NT2/D1 (cell line): ENCODE measurements at regions not wholly inside any gene's neighbourhood (a gene's known extent, or its start where the extent isn't known, plus 50 kb on each side); places are given as distances from the start of the nearest gene placed in this dataset.

ENCODE experiments used
- DNase-seq: peaks from one replicate; pipeline ENCODE4 v3.0.0-alpha.2; 2011; ENCODE audit warnings: low read depth, low spot score
- H3K27me3 ChIP-seq: 2 replicates; pipeline ENCODE4 v1.6.0; 2011; ENCODE audit warnings: mild to moderate bottlenecking; ENCODE audit not compliant: insufficient read length, insufficient read depth
- H3K36me3 ChIP-seq: 2 replicates; pipeline ENCODE4 v1.6.1; 2011; ENCODE audit warnings: mild to moderate bottlenecking, low read length, mixed read lengths; ENCODE audit not compliant: insufficient read depth, insufficient read length
- H3K4me1 ChIP-seq: 2 replicates; pipeline ENCODE4 v1.5.1; 2011; ENCODE audit not compliant: insufficient read depth, insufficient read length
- H3K4me3 ChIP-seq: 2 replicates; pipeline ENCODE4 v1.5.1; 2011; ENCODE audit warnings: low read depth; ENCODE audit not compliant: insufficient read length
- H3K9ac ChIP-seq: 2 replicates; pipeline ENCODE4 v1.6.0; 2011; ENCODE audit warnings: low read depth; ENCODE audit not compliant: insufficient read length
- H3K9me3 ChIP-seq: 2 replicates; pipeline ENCODE4 v1.5.1; 2011; ENCODE audit warnings: mild to moderate bottlenecking, low read length; ENCODE audit not compliant: insufficient read depth
- SUZ12 ChIP-seq: IDR thresholded peaks from 2 replicates; pipeline ENCODE4 v1.6.1; 2011; ENCODE audit not compliant: insufficient read length, insufficient read depth; ENCODE audit errors: extremely low read depth
- YY1 ChIP-seq: IDR thresholded peaks from 2 replicates; pipeline ENCODE4 v1.6.1; 2011; ENCODE audit not compliant: insufficient read length, insufficient read depth
- ZNF274 ChIP-seq: IDR thresholded peaks from 2 replicates; pipeline ENCODE4 v1.6.1; 2011; ENCODE audit warnings: mild to moderate bottlenecking, low read depth, low read length

- no peak for DNase-seq
- H3K9ac ChIP-seq: no peak overlapping the region
- H3K4me3 ChIP-seq: no peak overlapping the region
- H3K9me3 ChIP-seq: no peaks in the 10 kb centered on the region
- no peaks in the 10 kb centered on the region for H3K36me3 ChIP-seq
- no peaks in the 10 kb centered on the region for H3K27me3 ChIP-seq
- no peaks in the 10 kb centered on the region for H3K4me1 ChIP-seq
- no peak for TF ChIP-seq YY1
- TF ChIP-seq SUZ12: no peak
- TF ChIP-seq ZNF274: no peak
Observed at GRCh38 chr2:51881673-51882072, 849.7 kb upstream of the NRXN1 start.

DNA sequence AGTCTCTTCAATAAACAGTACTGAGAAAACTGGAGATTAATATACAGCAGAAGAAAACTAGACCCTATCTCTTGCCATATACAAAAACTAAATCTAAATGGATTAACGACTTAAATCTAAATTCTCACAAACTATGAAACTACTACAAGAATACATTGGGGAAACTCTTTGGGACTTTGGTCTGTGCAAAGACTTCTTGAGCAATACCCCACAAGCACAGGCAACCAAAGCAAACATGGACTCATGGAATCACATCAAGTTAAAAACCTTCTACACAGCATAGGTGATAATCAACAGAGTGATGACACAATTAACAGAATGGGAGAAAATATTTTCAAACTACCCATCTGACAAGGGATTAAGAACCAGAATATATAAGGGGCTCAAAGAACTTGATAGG is 848.2 kb upstream of the NRXN1 start:
- Histone ChIP-seq H3K4me1 (no peaks in the 10 kb centered on the region), H3K9me3 (no peaks in the 10 kb centered on the region), H3K36me3 (no peaks in the 10 kb centered on the region), H3K27me3 (no peaks in the 10 kb centered on the region), H3K9ac (no peak overlapping the region), H3K4me3 (no peak overlapping the region)
- no peak for DNase-seq
- TF ChIP-seq SUZ12: no peak
- no peak for TF ChIP-seq ZNF274
- TF ChIP-seq YY1: no peak

DNA sequence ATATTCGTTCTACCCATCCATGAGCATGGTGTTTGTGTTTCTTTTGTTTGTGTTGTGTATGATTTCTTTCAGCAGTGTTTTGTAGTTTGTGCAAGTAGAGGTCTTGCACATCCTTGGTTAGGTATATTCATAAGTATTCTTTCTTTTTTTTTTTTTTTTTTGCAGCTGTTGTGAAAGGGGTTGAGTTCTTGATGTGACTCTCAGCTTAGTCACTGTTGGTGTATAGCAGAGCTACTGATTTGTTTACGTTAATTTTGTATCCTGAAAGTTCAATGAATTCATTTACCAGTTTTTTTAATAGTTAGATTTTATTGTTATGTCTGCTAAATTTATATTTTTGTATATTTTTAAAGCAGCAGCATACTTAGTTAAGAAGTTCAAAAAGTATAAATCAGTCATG is 834.4 kb upstream of the NRXN1 start:
- Histone ChIP-seq H3K9ac (no peak overlapping the region), H3K36me3 (no peaks in the 10 kb centered on the region), H3K27me3 (no peaks in the 10 kb centered on the region), H3K4me3 (no peak overlapping the region), H3K9me3 (no peaks in the 10 kb centered on the region), H3K4me1 (no peaks in the 10 kb centered on the region)
- TF ChIP-seq YY1: no peak
- no peak for TF ChIP-seq ZNF274
- no peak for TF ChIP-seq SUZ12
- no peak for DNase-seq

- Histone ChIP-seq H3K36me3 (no peaks in the 10 kb centered on the region), H3K9me3 (no peaks in the 10 kb centered on the region), H3K27me3 (no peaks in the 10 kb centered on the region), H3K4me3 (no peak overlapping the region), H3K9ac (no peak overlapping the region), H3K4me1 (no peaks in the 10 kb centered on the region)
- TF ChIP-seq ZNF274 (no peak), YY1 (no peak), SUZ12 (no peak)
- no peak for DNase-seq
Observed at GRCh38 chr2:51859260-51859659, 827.3 kb upstream of the NRXN1 start.

GRCh38 chr2:51855683-51856082 is 823.8 kb upstream of the NRXN1 start:
- H3K4me1 ChIP-seq: no peaks in the 10 kb centered on the region
- no peaks in the 10 kb centered on the region for H3K27me3 ChIP-seq
- no peak overlapping the region for H3K4me3 ChIP-seq
- no peak overlapping the region for H3K9ac ChIP-seq
- no peak for DNase-seq
- no peak for TF ChIP-seq SUZ12
- TF ChIP-seq YY1: no peak
- TF ChIP-seq ZNF274: no peak
- H3K36me3 ChIP-seq: no peaks in the 10 kb centered on the region
- H3K9me3 ChIP-seq: no peaks in the 10 kb centered on the region

DNA sequence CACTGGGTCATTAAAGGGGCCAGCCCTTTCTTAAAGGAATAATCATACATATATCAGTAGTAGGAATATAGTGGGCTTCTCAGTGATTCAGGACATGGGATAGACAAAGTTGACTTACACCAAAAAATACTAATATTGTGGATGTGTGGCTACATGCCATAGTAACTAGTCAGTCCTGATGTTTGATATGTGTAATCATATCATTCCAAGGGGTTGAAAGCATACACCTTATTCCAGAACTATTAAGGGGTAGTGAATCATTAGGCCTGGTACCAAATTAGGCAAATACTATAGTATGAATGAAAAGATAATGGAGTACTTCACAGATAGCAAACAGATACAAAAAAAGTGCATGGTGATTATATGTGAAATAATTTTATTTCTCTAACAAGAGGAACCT is 814.9 kb upstream of the NRXN1 start:
- TF ChIP-seq YY1 (no peak), ZNF274 (no peak), SUZ12 (no peak)
- H3K27me3 ChIP-seq: no peaks in the 10 kb centered on the region
- H3K9ac ChIP-seq: no peak overlapping the region
- no peaks in the 10 kb centered on the region for H3K9me3 ChIP-seq
- DNase-seq: no peak
- H3K36me3 ChIP-seq: no peaks in the 10 kb centered on the region
- H3K4me1 ChIP-seq: no peaks in the 10 kb centered on the region
- no peak overlapping the region for H3K4me3 ChIP-seq

- no peak for TF ChIP-seq SUZ12
- TF ChIP-seq ZNF274: no peak
- no peak for TF ChIP-seq YY1
- H3K36me3 ChIP-seq: no peaks in the 10 kb centered on the region
- DNase-seq: no peak
- H3K9me3 ChIP-seq: no peaks in the 10 kb centered on the region
- no peak overlapping the region for H3K4me3 ChIP-seq
- H3K27me3 ChIP-seq: no peaks in the 10 kb centered on the region
- no peak overlapping the region for H3K9ac ChIP-seq
- H3K4me1 ChIP-seq: no peaks in the 10 kb centered on the region
Observed at GRCh38 chr2:51846018-51846417, 814.1 kb upstream of the NRXN1 start.

DNA sequence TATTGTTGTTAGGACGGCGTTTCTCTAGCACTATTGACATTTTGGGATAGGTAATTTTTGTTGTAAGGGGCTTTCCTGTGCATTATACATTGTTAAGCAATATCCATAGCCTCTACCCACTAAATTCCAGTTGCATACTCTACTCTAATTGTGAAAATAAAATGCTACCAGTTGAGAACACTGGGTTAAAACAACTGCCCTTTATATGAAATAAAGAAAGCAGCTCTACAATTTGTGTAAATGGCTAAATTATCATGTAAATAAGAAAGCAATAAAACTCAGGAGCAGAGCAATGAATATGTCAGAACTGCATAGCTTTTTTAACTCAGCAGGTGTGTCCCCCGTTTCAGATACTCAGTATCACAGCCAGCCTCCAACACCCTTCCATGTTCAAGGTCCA is 812.7 kb upstream of the NRXN1 start:
- Histone ChIP-seq H3K4me1 (no peaks in the 10 kb centered on the region), H3K4me3 (no peak overlapping the region), H3K9me3 (no peaks in the 10 kb centered on the region), H3K9ac (no peak overlapping the region), H3K36me3 (no peaks in the 10 kb centered on the region), H3K27me3 (no peaks in the 10 kb centered on the region)
- TF ChIP-seq ZNF274 (no peak), YY1 (no peak), SUZ12 (no peak)
- no peak for DNase-seq
